ENCODE measurements at regions not wholly inside any gene's neighbourhood (a gene's known extent, or its start where the extent isn't known, plus 50 kb on each side); places are given as distances from the start of the nearest gene placed in this dataset.

DNA sequence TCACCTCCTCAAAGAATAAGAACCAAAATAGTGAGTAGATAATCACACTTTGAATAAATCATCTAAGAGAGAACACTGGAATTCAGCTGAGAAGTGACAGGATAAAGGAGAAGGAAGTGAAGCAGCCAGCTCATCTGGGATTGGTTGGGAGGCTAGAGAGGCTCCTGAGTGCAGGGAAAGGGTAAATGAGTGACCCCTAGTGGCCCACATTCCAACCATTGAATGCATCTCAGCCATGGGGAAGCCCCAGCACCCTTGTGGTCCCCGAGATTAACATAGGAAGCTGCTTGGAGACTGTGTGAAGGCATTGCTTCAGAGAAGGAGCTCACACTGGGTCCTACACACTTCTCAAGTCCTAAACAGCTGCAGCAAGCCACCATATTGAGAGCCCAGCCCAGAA lies 82.3 kb downstream of the JRKL start:
- H3K4me1 ChIP-seq (ENCODE audit: control insufficient read depth, extremely low read depth, insufficient read depth, low read length), result no peaks in the 10 kb centered on the region
- no peak overlapping the region for H3K9ac ChIP-seq (replicated peaks; ENCODE audit: extremely low read depth, insufficient read depth, low read length)
- H3K9me1 ChIP-seq (replicated peaks; ENCODE audit: control insufficient read depth, extremely low read depth, insufficient read depth, low read length), result no peaks in the 10 kb centered on the region
- no peaks in the 10 kb centered on the region for H3K36me3 ChIP-seq (ENCODE audit: control insufficient read depth in 2 of 2, extremely low read depth in 1 of 2, insufficient read depth in 2 of 2, low read length in 2 of 2)
- CTCF ChIA-PET, result interaction anchor here (1.1 kb wide), 1 partner anchor 10 kb away, joined by 3 read pairs; no protein-coding TSS in a partner anchor
- H3K4me3 ChIP-seq (replicated peaks in 1 of 3; ENCODE audit: insufficient read depth in 1 of 3, low read depth in 1 of 3, low read length in 3 of 3), result no peak overlapping the region
- DNase-seq (ENCODE audit: low read depth, low spot score) (no peak), FAIRE-seq (no peak)
- H3K27me3 ChIP-seq (ENCODE audit: control insufficient read depth in 2 of 2, insufficient read depth in 2 of 2, low read length in 2 of 2), result no peaks in the 10 kb centered on the region
- H3K27ac ChIP-seq (ENCODE audit: insufficient read depth, low read depth, low read length), result no peak overlapping the region
- TF ChIP-seq FOS (IDR thresholded peaks at IDR 0.05; ENCODE audit: borderline replicate concordance, insufficient read depth, low read length) (no peak), JUN (IDR thresholded peaks at IDR 0.05; ENCODE audit: borderline replicate concordance, insufficient read depth, insufficient read length, low read depth) (no peak), POLR2AphosphoS5 (IDR thresholded peaks at IDR 0.05; ENCODE audit: insufficient read depth, low read depth, low read length) (no peak), EZH2 (IDR thresholded peaks at IDR 0.05; ENCODE audit: borderline replicate concordance, low read depth, low read length, severe bottlenecking) (no peak), MYC (IDR thresholded peaks at IDR 0.05; ENCODE audit: low read depth, low read length) (no peak), POLR2A (IDR thresholded peaks at IDR 0.05; ENCODE audit: low read depth, low read length) (no peak)
- TF ChIP-seq, protein P1, sequence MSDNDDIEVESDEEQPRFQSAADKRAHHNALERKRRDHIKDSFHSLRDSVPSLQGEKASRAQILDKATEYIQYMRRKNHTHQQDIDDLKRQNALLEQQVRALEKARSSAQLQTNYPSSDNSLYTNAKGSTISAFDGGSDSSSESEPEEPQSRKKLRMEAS (IDR thresholded peaks at IDR 0.05; ENCODE audit: insufficient read depth, insufficient read length), result no peak
- TF ChIP-seq, protein P2, sequence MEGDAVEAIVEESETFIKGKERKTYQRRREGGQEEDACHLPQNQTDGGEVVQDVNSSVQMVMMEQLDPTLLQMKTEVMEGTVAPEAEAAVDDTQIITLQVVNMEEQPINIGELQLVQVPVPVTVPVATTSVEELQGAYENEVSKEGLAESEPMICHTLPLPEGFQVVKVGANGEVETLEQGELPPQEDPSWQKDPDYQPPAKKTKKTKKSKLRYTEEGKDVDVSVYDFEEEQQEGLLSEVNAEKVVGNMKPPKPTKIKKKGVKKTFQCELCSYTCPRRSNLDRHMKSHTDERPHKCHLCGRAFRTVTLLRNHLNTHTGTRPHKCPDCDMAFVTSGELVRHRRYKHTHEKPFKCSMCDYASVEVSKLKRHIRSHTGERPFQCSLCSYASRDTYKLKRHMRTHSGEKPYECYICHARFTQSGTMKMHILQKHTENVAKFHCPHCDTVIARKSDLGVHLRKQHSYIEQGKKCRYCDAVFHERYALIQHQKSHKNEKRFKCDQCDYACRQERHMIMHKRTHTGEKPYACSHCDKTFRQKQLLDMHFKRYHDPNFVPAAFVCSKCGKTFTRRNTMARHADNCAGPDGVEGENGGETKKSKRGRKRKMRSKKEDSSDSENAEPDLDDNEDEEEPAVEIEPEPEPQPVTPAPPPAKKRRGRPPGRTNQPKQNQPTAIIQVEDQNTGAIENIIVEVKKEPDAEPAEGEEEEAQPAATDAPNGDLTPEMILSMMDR (IDR thresholded peaks at IDR 0.05; ENCODE audit: extremely low read depth in 1 of 2, insufficient read depth in 1 of 2, low read depth in 1 of 2, low read length in 2 of 2), result no peak
- no TSS peak for BruUV-seq (replicated peaks)
- H3K9me3 ChIP-seq (replicated peaks; ENCODE audit: control insufficient read depth, insufficient read depth, low read length), result no peaks in the 10 kb centered on the region
- H4K20me1 ChIP-seq (replicated peaks; ENCODE audit: control insufficient read depth, extremely low read depth, insufficient read depth, low read length), result no peaks in the 10 kb centered on the region
- intact Hi-C loops (cut with micrococcal nuclease) (no loop called here), dilution Hi-C loops (cut with MboI; ENCODE audit: extremely low pct_ligation_motif_present, low sequenced_read_pairs) (no loop called here)
- no peak overlapping the region for H3K4me2 ChIP-seq (ENCODE audit: insufficient read depth, low read length)
- POLR2A ChIA-PET, result no interaction called here
- no peak overlapping the region for H2AFZ ChIP-seq (ENCODE audit: low read depth, low read length)
- no peaks in the 10 kb centered on the region for H3K79me2 ChIP-seq (ENCODE audit: control insufficient read depth, insufficient read depth, low read length)

Data from endothelial cell of umbilical vein (primary cell).